ENCODE measurements at regions not wholly inside any gene's neighbourhood (a gene's known extent, or its start where the extent isn't known, plus 50 kb on each side); places are given as distances from the start of the nearest gene placed in this dataset.

GRCh38 chr13:54165581-54166215 is 1137.1 kb downstream of the OLFM4 start:
- no peak for DNase-seq (ENCODE audit: low spot score)

- DNase-seq (ENCODE audit: low spot score) = peak; percentile 4
Observed at GRCh38 chr13:54173996-54174395, 1145.4 kb downstream of the OLFM4 start.

DNA sequence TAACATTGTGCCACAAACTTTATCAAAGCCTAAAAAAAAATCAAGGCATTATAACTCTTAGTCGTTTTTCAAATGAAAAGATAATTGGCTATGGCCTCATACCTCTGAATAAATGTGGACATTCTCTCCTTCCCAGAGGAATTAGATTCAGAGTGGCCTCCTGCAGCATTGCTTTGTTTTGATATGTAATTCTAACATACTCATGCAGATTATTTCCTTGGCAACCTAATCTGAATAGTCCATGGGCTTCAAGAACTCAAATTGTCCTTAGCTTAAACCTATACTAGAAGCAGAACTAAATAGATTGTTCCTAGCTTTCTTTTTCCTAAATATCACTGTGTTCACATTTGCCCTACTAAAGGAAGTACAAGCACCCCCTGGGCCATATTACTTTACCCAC is 1146.9 kb downstream of the OLFM4 start:
- no peak for DNase-seq (ENCODE audit: low spot score)

DNA sequence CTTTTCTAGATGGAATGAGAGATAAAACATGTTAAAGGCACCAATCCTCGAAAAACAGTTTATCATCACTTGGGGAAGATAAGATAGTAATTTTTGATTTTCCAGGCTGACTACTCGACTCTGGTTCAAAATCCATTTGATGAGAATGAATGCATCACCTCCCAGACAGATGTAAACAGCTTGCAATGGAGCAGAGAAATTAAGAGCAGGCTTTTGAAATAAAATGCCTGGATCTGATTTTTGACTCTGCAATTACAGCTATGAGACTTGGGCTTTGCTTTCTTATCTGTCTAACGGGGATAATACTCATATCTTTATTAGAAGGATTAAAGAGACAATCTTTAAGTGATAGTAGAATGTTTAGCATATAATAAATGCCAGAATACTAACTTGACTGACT is 1148.9 kb downstream of the OLFM4 start:
- DNase-seq (ENCODE audit: low spot score) = no peak

DNA sequence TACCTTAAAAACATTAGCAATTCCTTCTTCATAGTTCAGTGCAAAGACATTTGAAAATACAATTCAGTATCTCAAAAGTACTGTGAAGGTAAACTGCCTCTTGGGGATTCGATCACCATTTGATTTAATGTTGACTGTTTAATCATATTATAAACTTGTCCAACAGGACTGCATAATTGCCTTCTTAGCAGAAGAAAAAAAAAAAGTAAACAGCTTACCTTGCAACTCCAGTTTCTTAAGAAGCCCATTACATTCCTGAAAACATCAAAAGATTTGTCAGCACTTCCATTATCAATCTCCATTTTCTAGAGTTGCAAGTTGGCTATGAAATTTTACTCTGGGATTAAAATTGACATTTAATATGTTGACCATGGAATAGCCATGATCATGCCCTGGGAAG is 1154.6 kb downstream of the OLFM4 start:
- DNase-seq (ENCODE audit: low spot score) = no peak

- DNase-seq (ENCODE audit: low spot score) = no peak
Observed at GRCh38 chr13:54183728-54184127, 1155.1 kb downstream of the OLFM4 start.

- no peak for DNase-seq (ENCODE audit: low spot score)
Observed at GRCh38 chr13:54184576-54184975, 1156.0 kb downstream of the OLFM4 start.

DNA sequence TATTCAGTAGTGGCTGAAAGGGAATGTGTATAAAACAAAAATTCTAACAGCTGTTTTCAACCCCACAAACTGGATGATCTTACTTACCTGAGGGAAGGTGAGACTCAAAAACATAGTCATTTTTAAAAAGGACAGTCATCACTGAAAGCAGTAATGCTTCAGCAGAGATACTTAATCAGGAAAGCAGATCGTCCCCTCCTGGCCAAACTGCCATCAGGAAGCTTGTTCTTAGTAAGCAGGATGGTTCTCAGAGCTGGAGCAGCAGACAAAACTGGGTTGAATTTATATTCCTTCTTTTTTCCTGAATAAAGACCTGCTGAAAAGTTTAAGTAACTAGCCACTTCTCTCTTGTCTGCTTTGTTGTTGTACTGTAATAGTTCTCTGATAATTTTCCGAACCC is 1156.5 kb downstream of the OLFM4 start:
- DNase-seq (ENCODE audit: low spot score) = no peak

DNA sequence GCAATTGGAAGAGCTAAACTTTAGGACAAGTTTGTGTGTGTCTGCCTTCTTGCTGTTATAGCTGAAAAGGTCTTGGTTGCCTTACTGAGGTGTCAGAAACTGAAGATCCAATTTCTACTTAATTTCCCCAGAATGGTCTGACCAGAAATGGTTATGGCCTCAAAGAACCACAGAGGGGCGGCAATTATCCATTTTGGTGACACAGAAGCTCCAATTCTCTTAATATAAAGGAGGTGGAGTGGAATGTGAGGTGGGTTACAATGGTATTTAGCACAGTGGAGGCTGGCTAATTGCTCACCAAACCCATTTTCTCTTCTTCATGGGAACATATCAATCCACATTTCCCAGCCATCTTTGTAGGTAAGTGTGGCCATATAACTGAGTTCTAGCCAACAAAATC is 1157.2 kb downstream of the OLFM4 start:
- no peak for DNase-seq (ENCODE audit: low spot score)

DNA sequence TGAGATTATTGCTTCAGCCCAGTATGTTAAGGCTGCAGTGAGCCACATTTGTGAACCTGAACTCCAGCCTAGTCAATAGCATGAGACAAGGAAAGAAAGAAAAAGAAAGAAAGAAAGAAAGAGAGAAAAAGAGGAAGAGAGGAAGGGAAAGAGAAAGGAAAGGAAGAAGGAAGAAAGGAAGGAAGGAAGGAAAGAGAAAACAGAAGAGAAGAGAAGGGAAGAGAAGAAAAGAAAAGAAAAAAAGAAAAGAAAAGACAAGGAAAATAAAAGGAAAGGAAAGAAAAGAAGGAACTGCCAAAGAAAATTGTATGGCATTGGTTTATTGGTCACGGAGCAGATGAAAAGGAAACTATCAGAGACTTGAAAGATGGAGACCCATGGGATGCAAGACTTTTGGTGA is 1158.8 kb downstream of the OLFM4 start:
- no peak for DNase-seq (ENCODE audit: low spot score)

DNA sequence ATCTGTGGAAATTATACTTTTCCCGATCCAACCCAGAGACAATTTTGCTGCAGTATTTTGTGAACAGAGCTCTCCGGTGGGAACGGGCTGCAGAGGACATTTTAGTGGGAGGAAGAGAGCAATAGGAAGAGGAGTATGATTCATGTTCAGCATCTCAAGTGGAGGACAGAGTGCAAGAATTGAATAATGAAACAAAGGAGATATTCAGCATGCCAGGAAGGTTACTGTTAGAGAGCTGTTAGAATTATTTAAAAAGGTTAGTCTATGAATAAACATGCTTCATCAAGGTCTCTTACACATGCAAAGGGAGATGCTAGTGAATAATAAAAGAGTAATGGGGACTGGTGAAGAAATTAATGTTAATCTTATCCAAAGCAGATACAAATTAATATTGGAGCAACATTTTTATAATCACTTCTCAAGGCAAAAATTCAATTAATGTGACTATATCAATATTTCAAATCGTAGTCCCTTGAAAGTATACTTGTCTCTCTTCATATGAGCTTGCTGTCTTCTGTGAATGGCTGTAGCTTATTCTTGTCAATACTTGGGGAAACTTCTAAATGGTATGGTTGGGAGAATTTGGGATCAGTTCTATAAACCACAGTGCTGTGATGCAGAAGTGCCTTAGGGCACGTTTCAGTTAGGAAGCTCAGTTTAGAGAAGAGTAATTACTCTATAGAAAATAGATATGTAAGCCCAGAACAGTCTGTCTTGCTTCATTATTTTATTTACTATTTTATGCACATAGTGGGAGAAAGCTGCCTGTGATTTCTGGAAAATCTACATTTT is 1165.8 kb downstream of the OLFM4 start:
- DNase-seq (ENCODE audit: low spot score) = peak; percentile 2

GRCh38 chr13:54196684-54197083 is 1168.1 kb downstream of the OLFM4 start:
- DNase-seq (ENCODE audit: low spot score) = no peak

DNA sequence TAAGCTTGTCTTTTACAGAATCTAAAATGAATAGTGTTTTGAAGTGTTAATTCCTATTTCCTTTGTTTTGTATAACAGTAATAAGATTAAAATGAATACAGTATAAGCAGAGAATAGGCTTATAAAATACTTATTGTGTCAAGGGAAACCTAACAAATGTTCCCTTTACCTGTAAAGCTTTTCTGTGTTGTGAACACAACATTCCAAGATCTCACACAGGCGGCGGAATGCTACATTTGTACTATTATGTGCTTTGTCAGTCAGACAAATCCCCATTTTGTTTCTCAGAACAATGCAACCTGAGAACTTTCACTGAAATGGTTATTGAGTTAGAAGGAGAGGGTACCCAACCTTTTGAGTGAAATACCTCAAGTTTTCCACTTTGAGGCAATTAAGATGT is 1170.3 kb downstream of the OLFM4 start:
- no peak for DNase-seq (ENCODE audit: low spot score)

- no peak for DNase-seq (ENCODE audit: low spot score)
Observed at GRCh38 chr13:54206626-54207025, 1178.0 kb downstream of the OLFM4 start.

DNA sequence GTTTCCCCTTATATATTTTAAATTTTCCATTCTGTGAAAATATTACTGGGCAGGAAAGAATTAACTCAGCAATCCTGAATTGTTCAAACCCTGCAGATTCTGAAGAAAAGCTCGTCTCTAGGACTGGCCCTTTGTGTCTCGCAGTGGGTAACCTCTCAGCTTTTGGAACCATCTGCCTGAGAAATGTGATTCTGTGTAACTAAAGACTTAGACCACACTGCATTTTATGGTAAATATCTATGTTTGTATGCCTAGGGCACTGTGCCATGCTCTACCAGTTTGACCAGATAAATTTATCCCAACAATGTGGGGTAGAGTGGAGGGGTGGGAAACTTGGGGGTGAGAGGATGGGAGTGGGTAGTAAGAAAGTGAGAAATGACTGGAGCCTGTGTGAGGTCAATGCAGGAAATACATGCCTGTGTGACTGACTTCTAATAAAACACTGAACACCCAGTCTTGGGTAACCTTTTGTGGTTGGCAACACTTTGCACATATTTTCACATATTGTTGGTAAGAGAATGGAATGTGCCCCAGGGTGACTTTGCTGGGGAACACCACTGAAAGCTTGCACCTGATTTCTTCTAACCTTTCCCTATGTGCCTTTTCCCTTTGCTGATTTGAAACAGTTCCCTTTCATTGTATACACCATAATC is 1181.9 kb downstream of the OLFM4 start:
- DNase-seq (ENCODE audit: low spot score) = no peak

DNA sequence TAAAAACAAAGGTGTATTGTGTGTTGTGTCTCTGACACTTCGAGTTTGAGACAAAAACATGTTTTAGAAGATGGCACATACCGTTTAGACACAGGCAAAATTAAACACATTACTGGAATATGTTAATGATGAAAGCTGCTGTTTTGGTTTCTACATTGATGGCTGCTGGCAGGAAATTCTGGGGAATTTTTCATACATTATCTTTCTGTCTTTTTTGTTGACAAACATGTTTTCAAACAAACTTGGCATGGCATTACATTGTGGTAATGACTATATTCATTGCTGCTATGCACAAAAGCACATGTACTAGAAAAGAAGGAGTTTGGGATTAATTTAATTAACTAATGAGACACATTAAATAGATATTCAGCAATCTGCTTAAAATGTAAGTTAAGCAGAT is 1187.6 kb downstream of the OLFM4 start:
- no peak for DNase-seq (ENCODE audit: low spot score)

DNA sequence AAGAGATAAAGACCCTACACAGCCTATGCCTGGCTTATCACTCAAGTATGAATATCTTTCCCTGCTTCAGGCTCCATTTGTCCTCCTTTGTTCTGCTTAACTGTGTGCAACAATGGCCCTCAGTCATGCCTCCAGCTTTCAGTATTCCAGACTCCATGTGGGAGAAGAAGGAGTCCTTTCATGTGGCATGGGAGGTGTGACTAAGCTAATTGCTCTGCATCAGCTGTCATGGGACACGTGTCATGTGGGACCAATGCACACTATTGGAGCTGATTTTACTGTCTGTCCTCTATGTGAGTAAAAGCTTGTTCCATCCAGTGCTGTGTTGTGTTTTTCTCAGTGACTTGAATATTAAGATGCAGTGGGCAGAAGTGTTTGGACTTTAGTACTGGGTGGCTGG is 1198.3 kb downstream of the OLFM4 start:
- peak; percentile 53 for DNase-seq (ENCODE audit: low spot score)

- no peak for DNase-seq (ENCODE audit: low spot score)
Observed at GRCh38 chr13:54232700-54233099, 1204.1 kb downstream of the OLFM4 start.

- DNase-seq (ENCODE audit: low spot score) = no peak
Observed at GRCh38 chr13:54234607-54235006, 1206.0 kb downstream of the OLFM4 start.

- DNase-seq (ENCODE audit: low spot score) = no peak
Observed at GRCh38 chr13:54241719-54242118, 1213.1 kb downstream of the OLFM4 start.

DNA sequence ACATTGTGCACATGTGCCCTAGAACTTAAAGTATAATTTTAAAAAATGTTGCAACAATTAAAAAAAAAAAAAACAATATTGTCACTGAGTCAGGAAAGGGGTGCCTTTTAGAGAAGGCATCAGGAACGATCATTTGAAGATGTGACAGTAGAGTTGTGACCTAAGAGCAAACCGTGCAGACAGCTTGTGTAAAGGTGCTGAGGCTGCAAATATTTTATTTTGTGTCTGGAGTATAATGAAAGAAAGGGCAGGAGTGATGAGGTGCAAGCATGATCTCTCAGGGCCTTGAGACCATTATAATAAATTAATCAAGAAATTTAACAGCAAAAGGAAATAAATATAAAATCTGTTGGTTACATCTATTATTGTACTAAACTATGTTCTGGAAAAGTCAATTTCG is 1219.7 kb downstream of the OLFM4 start:
- no peak for DNase-seq (ENCODE audit: low spot score)

GRCh38 chr13:54261856-54262255 is 1233.2 kb downstream of the OLFM4 start:
- no peak for DNase-seq (ENCODE audit: low spot score)

- no peak for DNase-seq (ENCODE audit: low spot score)
Observed at GRCh38 chr13:54263868-54264267, 1235.3 kb downstream of the OLFM4 start.
